ENCODE measurements at regions not wholly inside any gene's neighbourhood (a gene's known extent, or its start where the extent isn't known, plus 50 kb on each side); places are given as distances from the start of the nearest gene placed in this dataset.

DNA sequence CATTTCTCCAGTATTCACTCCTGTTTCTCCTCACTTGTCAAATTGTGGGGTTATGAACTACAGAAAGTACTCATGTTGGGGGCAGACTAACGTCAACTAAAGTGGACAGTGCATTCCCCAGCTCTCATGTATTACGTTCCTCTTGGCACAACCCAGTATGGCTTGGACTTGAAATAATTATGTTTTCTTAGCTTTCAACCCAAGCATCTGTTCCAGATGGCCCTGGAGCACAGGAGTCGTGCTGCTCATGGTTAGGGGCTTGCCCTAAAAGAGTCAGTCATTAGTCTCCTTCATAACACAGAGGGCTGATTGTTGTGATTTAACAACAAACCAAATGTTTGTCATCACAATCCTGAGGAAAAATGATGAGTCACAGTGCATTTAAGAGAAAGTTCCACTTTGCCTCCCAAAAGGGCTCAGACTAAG, 154.4 kb downstream of the RPAP3 start:
- Histone ChIP-seq H3K4me3 (ENCODE audit: low read depth, low read length) (no peak overlapping the region), H3K36me3 (no peaks in the 10 kb centered on the region), H3K27me3 (ENCODE audit: insufficient read depth, low read depth, severe bottlenecking) (peaks cover 5% of the 10 kb centered on the region), H3K9me3 (ENCODE audit: severe bottlenecking) (peaks cover 8% of the 10 kb centered on the region), H3K27ac (no peak overlapping the region)
- DNase-seq, result no peak
- TF ChIP-seq, protein P1, sequence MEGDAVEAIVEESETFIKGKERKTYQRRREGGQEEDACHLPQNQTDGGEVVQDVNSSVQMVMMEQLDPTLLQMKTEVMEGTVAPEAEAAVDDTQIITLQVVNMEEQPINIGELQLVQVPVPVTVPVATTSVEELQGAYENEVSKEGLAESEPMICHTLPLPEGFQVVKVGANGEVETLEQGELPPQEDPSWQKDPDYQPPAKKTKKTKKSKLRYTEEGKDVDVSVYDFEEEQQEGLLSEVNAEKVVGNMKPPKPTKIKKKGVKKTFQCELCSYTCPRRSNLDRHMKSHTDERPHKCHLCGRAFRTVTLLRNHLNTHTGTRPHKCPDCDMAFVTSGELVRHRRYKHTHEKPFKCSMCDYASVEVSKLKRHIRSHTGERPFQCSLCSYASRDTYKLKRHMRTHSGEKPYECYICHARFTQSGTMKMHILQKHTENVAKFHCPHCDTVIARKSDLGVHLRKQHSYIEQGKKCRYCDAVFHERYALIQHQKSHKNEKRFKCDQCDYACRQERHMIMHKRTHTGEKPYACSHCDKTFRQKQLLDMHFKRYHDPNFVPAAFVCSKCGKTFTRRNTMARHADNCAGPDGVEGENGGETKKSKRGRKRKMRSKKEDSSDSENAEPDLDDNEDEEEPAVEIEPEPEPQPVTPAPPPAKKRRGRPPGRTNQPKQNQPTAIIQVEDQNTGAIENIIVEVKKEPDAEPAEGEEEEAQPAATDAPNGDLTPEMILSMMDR (IDR thresholded peaks at IDR 0.05; ENCODE audit: low read depth, low read length), result no peak

DNA sequence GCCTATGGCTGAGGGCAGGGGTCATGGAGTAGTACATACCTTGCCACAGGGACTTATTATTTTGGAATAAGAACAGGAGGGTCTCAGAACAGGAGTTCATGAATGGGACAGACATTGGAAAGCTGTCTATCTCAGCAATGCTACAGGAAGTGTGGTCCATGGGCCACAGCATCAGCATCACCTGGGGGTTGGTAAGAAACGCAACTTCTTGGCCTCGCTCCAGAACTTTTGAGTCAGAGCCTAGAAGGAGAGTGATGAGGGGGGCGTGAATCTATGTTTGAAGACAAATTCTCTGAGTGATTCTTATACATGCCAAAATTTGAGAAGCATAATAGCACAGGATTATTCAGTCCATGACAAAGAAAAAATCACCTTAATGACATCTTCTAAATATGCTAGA, 156.6 kb downstream of the RPAP3 start:
- Histone ChIP-seq H3K27ac (no peak overlapping the region), H3K27me3 (ENCODE audit: insufficient read depth, low read depth, severe bottlenecking) (peaks cover 6% of the 10 kb centered on the region), H3K36me3 (no peaks in the 10 kb centered on the region), H3K9me3 (ENCODE audit: severe bottlenecking) (peaks cover 8% of the 10 kb centered on the region), H3K4me3 (ENCODE audit: low read depth, low read length) (no peak overlapping the region)
- DNase-seq, result no peak
- TF ChIP-seq, protein P1 (IDR thresholded peaks at IDR 0.05; ENCODE audit: low read depth, low read length), result no peak

DNA sequence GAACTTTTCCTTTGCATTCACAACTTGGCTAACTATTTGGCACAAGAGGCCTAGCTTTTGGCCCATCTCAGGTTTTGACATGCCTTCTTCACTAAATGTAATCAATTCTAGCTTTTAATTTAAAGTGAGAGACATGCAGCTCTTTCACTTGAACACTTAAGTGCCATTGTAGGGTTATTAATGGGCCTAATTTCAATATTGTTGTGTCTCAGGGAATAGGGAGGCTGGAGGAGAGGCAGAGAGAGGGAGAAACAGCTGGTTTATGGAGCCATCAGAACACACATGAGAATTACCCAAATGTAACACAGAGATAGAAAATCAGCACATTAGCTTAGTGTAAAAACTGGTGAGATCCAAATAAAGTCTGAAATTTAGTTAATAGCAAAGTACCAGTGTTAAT, 157.4 kb downstream of the RPAP3 start:
- H3K4me3 ChIP-seq (ENCODE audit: low read depth, low read length), result no peak overlapping the region
- H3K27ac ChIP-seq, result no peak overlapping the region
- TF ChIP-seq, protein P1 (IDR thresholded peaks at IDR 0.05; ENCODE audit: low read depth, low read length), result no peak
- peaks cover 5% of the 10 kb centered on the region for H3K9me3 ChIP-seq (ENCODE audit: severe bottlenecking)
- DNase-seq, result no peak
- no peaks in the 10 kb centered on the region for H3K36me3 ChIP-seq
- H3K27me3 ChIP-seq (ENCODE audit: insufficient read depth, low read depth, severe bottlenecking), result peaks cover 9% of the 10 kb centered on the region

DNA sequence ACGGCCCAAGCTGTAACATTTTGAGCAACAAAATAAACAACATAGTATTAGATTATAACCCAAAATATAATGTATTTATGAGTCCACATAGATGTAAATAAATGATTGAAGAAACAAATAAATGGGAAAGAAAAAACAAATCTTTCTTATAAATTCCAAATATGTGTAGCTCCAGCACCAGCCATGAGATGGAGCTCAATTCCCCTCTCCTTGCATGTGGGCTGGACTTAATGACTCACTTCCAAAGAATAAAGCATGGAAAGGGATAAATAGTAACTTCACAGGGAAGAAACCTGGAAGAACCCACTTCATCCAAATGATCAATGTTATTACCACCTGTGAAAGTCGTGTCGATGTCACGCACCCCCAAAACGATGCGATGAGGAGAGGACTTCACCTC, 158.8 kb downstream of the RPAP3 start:
- DNase-seq, result no peak
- H3K27ac ChIP-seq, result no peak overlapping the region
- H3K9me3 ChIP-seq (ENCODE audit: severe bottlenecking), result no peaks in the 10 kb centered on the region
- H3K36me3 ChIP-seq, result no peaks in the 10 kb centered on the region
- TF ChIP-seq, protein P1 (IDR thresholded peaks at IDR 0.05; ENCODE audit: low read depth, low read length), result 0 out of 2 replicates have a peak, but pooled peaks have one; percentile 3
- no peak overlapping the region for H3K4me3 ChIP-seq (ENCODE audit: low read depth, low read length)
- H3K27me3 ChIP-seq (ENCODE audit: insufficient read depth, low read depth, severe bottlenecking), result peaks cover 16% of the 10 kb centered on the region

DNA sequence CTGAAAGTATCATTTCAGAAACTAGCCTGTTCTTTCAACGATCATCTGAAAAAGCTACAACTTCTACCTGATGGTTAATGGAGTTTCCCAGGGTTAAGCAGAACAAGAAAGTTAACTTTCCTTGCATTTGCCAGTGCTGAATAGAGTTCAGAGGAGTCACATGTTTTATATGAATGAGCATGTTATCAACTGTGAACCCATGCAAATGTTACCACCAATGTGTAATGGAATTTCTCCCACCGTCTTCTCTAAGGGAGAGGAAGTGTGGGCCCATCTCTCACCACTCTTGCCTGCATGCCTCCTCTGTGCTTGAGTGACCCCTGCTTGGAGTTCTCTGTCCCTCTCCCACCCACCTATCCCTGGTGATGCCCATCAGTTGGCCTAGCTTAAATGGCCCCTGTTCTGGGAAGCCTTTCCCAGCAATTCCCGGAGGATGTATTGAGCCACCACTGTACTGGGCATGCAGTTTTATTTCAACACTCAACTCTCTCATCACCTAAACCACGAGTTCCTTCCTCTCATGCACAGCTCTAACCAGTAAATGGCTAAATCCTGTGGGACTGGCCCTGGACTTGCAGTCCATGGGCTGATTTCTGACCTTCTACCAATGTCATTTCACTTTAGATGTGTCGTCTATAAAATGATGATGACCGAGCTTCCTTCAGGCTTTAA, 159.8 kb downstream of the RPAP3 start:
- Histone ChIP-seq H3K9me3 (ENCODE audit: severe bottlenecking) (no peaks in the 10 kb centered on the region), H3K27me3 (ENCODE audit: insufficient read depth, low read depth, severe bottlenecking) (peaks cover 24% of the 10 kb centered on the region)

More for the DNA sequence above, 159.8 kb downstream of the RPAP3 start:
- H3K27ac ChIP-seq, result no peak overlapping the region
- no peaks in the 10 kb centered on the region for H3K36me3 ChIP-seq
- no peak overlapping the region for H3K4me3 ChIP-seq (ENCODE audit: low read depth, low read length)
- no peak for DNase-seq
- TF ChIP-seq, protein P1 (IDR thresholded peaks at IDR 0.05; ENCODE audit: low read depth, low read length), result no peak

Data from WERI-Rb-1 (cell line).